Omental fat pad (tissue), 3 donors: ENCODE measurements at regions not wholly inside any gene's neighbourhood (a gene's known extent, or its start where the extent isn't known, plus 50 kb on each side); places are given as distances from the start of the nearest gene placed in this dataset.
"Not testable (repeated sequence)": the region's sequence is repeated elsewhere in the genome, so short reads cannot be mapped to it uniquely, and the experiment has no call there.

ENCODE experiments used
- ATAC-seq: fragments of 150-250 bp; one replicate; pipeline ENCODE4 v1.9.1; 2016; ENCODE audit warnings: mild to moderate bottlenecking, moderate library complexity; ENCODE audit not compliant: low FRiP score
- DNase-seq: peaks from one replicate; pipeline ENCODE4 v3.0.0-alpha.2; 2019; ENCODE audit warnings: low spot score
- CTCF ChIP-seq, 3 donors: fragments of 450-650 bp; IDR thresholded peaks; one replicate each; pipeline ENCODE4 v1.5.1; 2016 to 2017; ENCODE audit warnings: antibody characterized with exemption in 3 of 3, mild to moderate bottlenecking in 3 of 3, moderate library complexity in 2 of 3

GRCh38 chr13:47892374-47892773, 108.7 kb downstream of the SUCLA2 start:
- TF ChIP-seq CTCF (IDR thresholded peaks at IDR 0.05), result no peak
- ATAC-seq (no peak), DNase-seq (no peak)

DNA sequence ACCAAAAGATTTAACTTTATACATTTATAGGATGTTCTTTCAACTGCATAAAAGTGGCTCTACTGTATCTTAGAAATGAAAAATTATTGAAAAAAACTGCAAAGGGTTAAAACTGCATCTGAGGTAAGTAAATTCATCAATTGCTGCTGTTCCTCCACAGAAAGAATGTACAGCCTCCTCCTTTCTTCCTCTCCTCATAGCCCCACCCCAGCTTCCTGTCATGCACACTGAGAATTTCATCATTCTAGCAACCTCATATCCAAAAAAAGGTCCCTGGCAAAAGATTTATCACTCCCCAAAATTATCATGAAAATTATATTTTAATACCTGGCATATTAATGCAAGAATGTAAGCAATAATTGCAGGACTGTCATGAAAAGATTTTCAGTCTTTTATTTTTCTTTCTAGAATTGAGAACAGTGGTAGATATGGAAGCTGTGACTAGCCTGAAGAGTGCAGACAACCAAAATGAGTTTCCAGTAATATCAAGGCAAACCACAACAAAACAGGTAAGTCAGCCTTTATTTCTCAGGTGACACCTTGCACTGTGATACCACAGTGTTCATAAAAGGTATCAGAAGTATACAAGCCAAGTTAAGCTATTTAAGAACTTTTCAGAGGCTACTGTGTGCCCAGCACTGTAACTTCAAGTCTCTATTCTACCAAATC, 110.8 kb downstream of the SUCLA2 start:
- no peak for DNase-seq
- TF ChIP-seq CTCF (IDR thresholded peaks at IDR 0.05), result no peak
- no peak for ATAC-seq

- no peak for ATAC-seq
- no peak for TF ChIP-seq CTCF (IDR thresholded peaks at IDR 0.05)
- no peak for DNase-seq
These were observed 114.8 kb downstream of the SUCLA2 start for GRCh38 chr13:47886314-47886713.

DNA sequence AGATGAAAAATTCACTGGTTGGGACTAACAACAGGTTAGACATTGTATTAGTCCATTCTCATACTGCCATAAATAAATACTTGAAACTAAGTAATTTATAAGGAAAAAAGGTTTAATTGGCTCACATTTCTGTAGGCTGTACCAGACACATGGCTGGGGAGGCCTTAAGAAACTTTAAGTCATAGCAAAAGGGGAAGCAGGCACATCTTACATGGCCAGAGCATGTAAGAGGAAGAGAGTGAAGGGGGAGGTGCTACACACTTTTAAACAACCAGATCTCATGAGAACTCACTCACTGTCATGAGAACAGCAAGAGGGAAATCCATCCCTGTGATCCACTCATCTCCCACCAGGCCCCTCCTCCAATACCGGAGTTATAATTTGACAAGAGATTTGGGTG, 125.9 kb downstream of the SUCLA2 start:
- ATAC-seq, result no peak
- no peak for TF ChIP-seq CTCF (IDR thresholded peaks at IDR 0.05)
- no peak for DNase-seq

DNA sequence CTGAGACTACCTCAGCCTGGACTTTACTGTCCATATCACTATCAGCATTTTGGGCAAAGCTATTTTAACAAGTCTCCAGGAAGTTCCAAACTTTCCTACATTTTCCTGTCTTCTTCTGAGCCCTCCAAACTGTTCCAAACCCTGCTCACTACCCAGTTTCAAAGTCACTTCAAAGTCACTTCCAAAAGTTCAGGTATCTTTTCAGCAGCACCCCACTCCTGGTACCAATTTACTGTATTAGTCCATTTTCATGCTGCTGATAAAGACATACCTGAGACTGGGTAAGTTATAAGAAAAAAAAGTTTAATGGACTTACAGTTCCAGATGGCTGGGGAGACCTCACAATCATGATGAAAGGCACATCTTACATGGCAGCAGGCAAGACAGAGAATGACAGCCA, 127.1 kb downstream of the SUCLA2 start:
- not testable (repeated sequence) for ATAC-seq

GRCh38 chr13:47873319-47873718, 127.8 kb downstream of the SUCLA2 start:
- not testable (repeated sequence) for DNase-seq, ATAC-seq

More for the DNA sequence above, 127.1 kb downstream of the SUCLA2 start:
- DNase-seq, result not testable (repeated sequence)

DNA sequence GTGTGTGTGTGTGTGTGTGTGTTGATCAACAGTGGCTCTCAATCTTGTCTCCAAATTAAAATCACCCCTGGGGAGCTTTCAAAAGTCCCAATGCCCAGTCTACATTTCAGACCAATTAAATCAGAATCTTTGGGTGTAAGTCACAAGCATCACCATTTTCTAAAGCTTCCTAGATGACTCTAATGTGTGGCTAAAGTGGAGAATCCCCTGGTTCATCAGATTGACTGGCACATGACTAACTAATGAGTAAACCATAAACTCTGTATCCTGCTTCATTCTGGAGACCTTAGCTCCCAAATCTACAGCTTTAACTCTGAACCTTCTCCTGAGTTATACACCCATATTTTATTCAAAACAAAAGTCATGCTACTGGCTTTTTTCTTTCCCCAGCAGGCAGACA, 131.3 kb downstream of the SUCLA2 start:
- ATAC-seq, result no peak
- DNase-seq, result no peak
- TF ChIP-seq CTCF (IDR thresholded peaks at IDR 0.05), result no peak

DNA sequence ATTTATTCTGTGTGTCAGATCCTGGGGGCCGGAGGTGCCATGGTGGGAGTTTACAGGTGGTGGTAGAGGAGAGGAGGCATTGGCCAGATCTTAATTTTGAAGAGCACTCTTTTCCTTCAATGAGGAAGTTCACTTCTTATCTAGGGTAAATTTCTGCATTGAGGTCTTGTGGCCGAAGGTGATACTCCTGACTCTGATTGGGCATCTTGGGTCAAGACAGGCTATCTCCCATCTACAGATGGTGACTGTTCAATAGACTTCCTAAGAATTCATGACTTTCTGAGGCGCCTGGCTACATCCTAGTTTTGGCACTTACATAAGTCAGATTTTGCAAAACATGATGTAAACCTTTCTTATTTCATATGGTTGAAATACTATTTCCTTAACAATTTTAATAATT, 135.2 kb downstream of the SUCLA2 start:
- ATAC-seq (no peak), DNase-seq (no peak)
- TF ChIP-seq CTCF (IDR thresholded peaks at IDR 0.05), result no peak
